H9 (cell line): ENCODE measurements at regions not wholly inside any gene's neighbourhood (a gene's known extent, or its start where the extent isn't known, plus 50 kb on each side); places are given as distances from the start of the nearest gene placed in this dataset.

ENCODE experiments used
- DNase-seq: peaks from one replicate; pipeline ENCODE4 v3.0.0-alpha.2; 2017
- H2AFZ ChIP-seq: one replicate; pipeline ENCODE4 v1.6.1; 2013; ENCODE audit warnings: mild to moderate bottlenecking, low read length, control low read depth, moderate library complexity
- H2AK5ac ChIP-seq: 2 replicates; pipeline ENCODE4 v1.6.1; 2013; ENCODE audit warnings: low read length, control low read depth, mixed read lengths; ENCODE audit not compliant: insufficient read length
- H2BK120ac ChIP-seq: one replicate; pipeline ENCODE4 v1.6.1; 2013; ENCODE audit warnings: low read depth, mild to moderate bottlenecking, low read length, control low read depth, inconsistent platforms; ENCODE audit not compliant: poor library complexity, severe bottlenecking
- H2BK12ac ChIP-seq: 2 replicates; pipeline ENCODE4 v1.6.1; 2013; ENCODE audit warnings: low read length, control low read depth, mixed read lengths, low read depth; ENCODE audit not compliant: insufficient read length
- H2BK15ac ChIP-seq: 2 replicates; pipeline ENCODE4 v1.6.1; 2013; ENCODE audit warnings: low read depth, low read length, control low read depth
- H2BK20ac ChIP-seq: one replicate; pipeline ENCODE4 v1.6.1; 2013; ENCODE audit warnings: low read depth, mild to moderate bottlenecking, low read length, control low read depth, inconsistent platforms; ENCODE audit not compliant: poor library complexity, severe bottlenecking
- H2BK5ac ChIP-seq: 2 replicates; pipeline ENCODE4 v1.6.1; 2013; ENCODE audit warnings: low read length, control low read depth, mixed read lengths; ENCODE audit not compliant: insufficient read length
- H3K14ac ChIP-seq: 2 replicates; pipeline ENCODE4 v1.6.1; 2013; ENCODE audit warnings: low read length, control low read depth; ENCODE audit not compliant: insufficient read depth
- H3K18ac ChIP-seq: 2 replicates; pipeline ENCODE4 v1.6.1; 2013; ENCODE audit warnings: low read depth, mild to moderate bottlenecking, mixed read lengths, low read length, control low read depth; ENCODE audit not compliant: insufficient read length
- H3K23ac ChIP-seq: 2 replicates; pipeline ENCODE4 v1.6.1; 2013; ENCODE audit warnings: low read length, control low read depth, mixed read lengths, low read depth; ENCODE audit not compliant: insufficient read length
- H3K23me2 ChIP-seq: 2 replicates; pipeline ENCODE4 v1.6.1; 2013; ENCODE audit warnings: low read depth, mild to moderate bottlenecking, mixed read lengths, low read length, control low read depth; ENCODE audit not compliant: insufficient read length, poor library complexity, severe bottlenecking
- H3K27ac ChIP-seq: 2 replicates; pipeline ENCODE4 v1.5.1; 2013; ENCODE audit warnings: low read length, control low read depth, mixed read lengths, low read depth; ENCODE audit not compliant: insufficient read length
- H3K27me3 ChIP-seq: 2 replicates; pipeline ENCODE4 v1.6.1; 2013; ENCODE audit warnings: low read length, control low read depth, inconsistent platforms; ENCODE audit not compliant: insufficient read depth
- H3K4ac ChIP-seq: 2 replicates; pipeline ENCODE4 v1.6.1; 2013; ENCODE audit warnings: low read depth, mild to moderate bottlenecking, control low read depth, inconsistent platforms, low read length, moderate library complexity
- H3K4me1 ChIP-seq: 2 replicates; pipeline ENCODE4 v1.6.1; 2013; ENCODE audit warnings: low read length, control low read depth, inconsistent platforms; ENCODE audit not compliant: insufficient read depth
- H3K4me2 ChIP-seq: 2 replicates; pipeline ENCODE4 v1.6.1; 2013; ENCODE audit warnings: low read length, control low read depth, mixed read lengths; ENCODE audit not compliant: insufficient read length, insufficient read depth
- H3K56ac ChIP-seq: 2 replicates; pipeline ENCODE4 v1.6.1; 2013; ENCODE audit warnings: low read depth, mild to moderate bottlenecking, mixed read lengths, low read length, control low read depth; ENCODE audit not compliant: insufficient read length
- H3K79me1 ChIP-seq: 2 replicates; pipeline ENCODE4 v1.6.1; 2013; ENCODE audit warnings: low read depth, mild to moderate bottlenecking, moderate library complexity, low read length, control low read depth, inconsistent platforms; ENCODE audit not compliant: insufficient read depth, poor library complexity, severe bottlenecking
- H3K79me2 ChIP-seq: 2 replicates; pipeline ENCODE4 v1.6.1; 2013; ENCODE audit warnings: low read length, control low read depth, inconsistent platforms; ENCODE audit not compliant: insufficient read depth
- H3K9ac ChIP-seq: 2 replicates; pipeline ENCODE4 v1.6.1; 2013; ENCODE audit warnings: low read length, control low read depth, mixed read lengths; ENCODE audit not compliant: insufficient read length; ENCODE audit errors: extremely low read depth
- H3K9me3 ChIP-seq: one replicate; pipeline ENCODE4 v1.6.1; 2013; ENCODE audit warnings: low read depth, low read length, inconsistent platforms; ENCODE audit not compliant: control insufficient read depth
- H3T11ph ChIP-seq: one replicate; pipeline ENCODE4 v1.6.1; 2013; ENCODE audit warnings: mild to moderate bottlenecking, low read length, control low read depth, inconsistent platforms
- H4K20me1 ChIP-seq: one replicate; pipeline ENCODE4 v1.6.1; 2013; ENCODE audit not compliant: control insufficient read depth, insufficient read length, insufficient read depth
- H4K5ac ChIP-seq: 2 replicates; pipeline ENCODE4 v1.6.1; 2013; ENCODE audit warnings: low read depth, mild to moderate bottlenecking, mixed read lengths, low read length, control low read depth; ENCODE audit not compliant: insufficient read length
- H4K8ac ChIP-seq: replicated peaks from 2 replicates; pipeline ENCODE4 v1.6.1; 2013; ENCODE audit warnings: low read length, control low read depth, mixed read lengths, low read depth; ENCODE audit not compliant: insufficient read length
- H4K91ac ChIP-seq: 2 replicates; pipeline ENCODE4 v1.6.1; 2013; ENCODE audit warnings: low read depth, mild to moderate bottlenecking, moderate library complexity, mixed read lengths, low read length, control low read depth; ENCODE audit not compliant: insufficient read length
- H3K27ac Mint-ChIP-seq, 3 experiments: 2 replicates in 2 of 3; 3 replicates in 1 of 3; pipeline ENCODE4 v1.8.0; 2020 to 2021; ENCODE audit warnings: mixed read lengths in 3 of 3, mild to moderate bottlenecking in 1 of 3, moderate library complexity in 1 of 3
- H3K27me3 Mint-ChIP-seq: 2 replicates; pipeline ENCODE4 v1.8.0; 2021; ENCODE audit warnings: low read depth, mild to moderate bottlenecking, moderate library complexity, mixed read lengths
- H3K36me3 Mint-ChIP-seq, 3 experiments: 2 replicates in 2 of 3; 3 replicates in 1 of 3; pipeline ENCODE4 v1.8.0; 2020 to 2021; ENCODE audit warnings: low read depth in 3 of 3, mixed read lengths in 3 of 3; ENCODE audit not compliant: insufficient read depth in 1 of 3
- H3K4me1 Mint-ChIP-seq, 2 experiments: 2 replicates each; pipeline ENCODE4 v1.8.0; 2020; ENCODE audit warnings: mixed read lengths in 2 of 2
- H3K4me3 Mint-ChIP-seq, 2 experiments: 2 replicates in 1 of 2; 3 replicates in 1 of 2; pipeline ENCODE4 v1.8.0; 2020 to 2021; ENCODE audit warnings: mild to moderate bottlenecking in 2 of 2, mixed read lengths in 2 of 2, moderate library complexity in 1 of 2
- H3K9me3 Mint-ChIP-seq, 2 experiments: 2 replicates in 1 of 2; 3 replicates in 1 of 2; pipeline ENCODE4 v1.8.0; 2020; ENCODE audit warnings: mild to moderate bottlenecking in 2 of 2, mixed read lengths in 2 of 2, moderate library complexity in 1 of 2
- WGBS: extraction: QIAGEN DNeasy Blood & Tissue Kit; methylation state at CpG from one replicate; pipeline ENCODE4 v1.1.7; 2013; ENCODE audit warnings: missing lambda C conversion rate, low lambda C conversion rate, mixed read lengths; ENCODE audit not compliant: insufficient read length; ENCODE audit errors: extremely low coverage; 5-methylcytosine and 5-hydroxymethylcytosine counted together
- TF ChIP-seq, protein P1 (sequence below): fragments of 200-600 bp; sonication (generic); conservative IDR thresholded peaks from 3 replicates; pipeline ENCODE4 v1.8.0; 2021; ENCODE audit warnings: antibody characterized with exemption, mild to moderate bottlenecking

DNA sequence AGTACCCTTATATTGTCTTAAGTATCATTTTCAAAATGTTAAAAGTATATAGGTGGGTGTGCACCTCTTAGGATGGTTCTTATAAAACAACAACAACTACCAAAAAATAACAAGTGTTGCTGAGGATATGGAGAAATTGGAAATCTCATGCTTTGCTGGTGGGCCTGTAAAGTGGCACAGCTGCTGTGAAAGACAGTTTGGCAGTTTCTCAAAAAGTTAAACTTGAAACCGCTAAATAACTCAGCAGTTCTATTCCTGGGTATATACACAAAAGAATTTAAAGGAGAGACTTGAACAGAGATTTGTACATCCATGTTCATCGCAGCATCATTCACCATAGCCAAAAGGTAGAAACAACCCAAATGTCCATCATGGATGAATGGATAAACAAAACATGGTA is 65.5 kb downstream of the HAND2 start:
- no peak overlapping the region for H2BK12ac ChIP-seq
- no peak overlapping the region for H2AFZ ChIP-seq
- Mint-ChIP-seq H3K4me3 (no peak overlapping the region), H3K4me1 (peaks cover 5% of the 10 kb centered on the region in 2 experiments), H3K27me3 (no peaks in the 10 kb centered on the region), H3K9me3 (no peaks in the 10 kb centered on the region), H3K27ac (no peak overlapping the region), H3K36me3 (no peaks in the 10 kb centered on the region)
- no peaks in the 10 kb centered on the region for H3K79me2 ChIP-seq
- no peak overlapping the region for H4K5ac ChIP-seq
- H3T11ph ChIP-seq: no peak overlapping the region
- no peak overlapping the region for H4K8ac ChIP-seq
- no peaks in the 10 kb centered on the region for H3K9me3 ChIP-seq
- WGBS: no CpG with 5 or more reads among the region's 2 CpGs
- H3K4ac ChIP-seq: no peak overlapping the region
- H3K27ac ChIP-seq: no peak overlapping the region
- no peak overlapping the region for H2BK15ac ChIP-seq
- no peak overlapping the region for H2BK120ac ChIP-seq
- no peak overlapping the region for H4K91ac ChIP-seq
- H3K23ac ChIP-seq: no peak overlapping the region
- no peaks in the 10 kb centered on the region for H3K23me2 ChIP-seq
- no peaks in the 10 kb centered on the region for H3K79me1 ChIP-seq
- no peak for DNase-seq
- H3K4me1 ChIP-seq: no peaks in the 10 kb centered on the region
- H3K56ac ChIP-seq: no peak overlapping the region
- H3K27me3 ChIP-seq: no peaks in the 10 kb centered on the region
- H2BK20ac ChIP-seq: no peak overlapping the region
- no peak overlapping the region for H3K18ac ChIP-seq
- no peak overlapping the region for H3K4me2 ChIP-seq
- H3K9ac ChIP-seq: no peak overlapping the region
- H2BK5ac ChIP-seq: no peak overlapping the region
- TF ChIP-seq, protein P1, sequence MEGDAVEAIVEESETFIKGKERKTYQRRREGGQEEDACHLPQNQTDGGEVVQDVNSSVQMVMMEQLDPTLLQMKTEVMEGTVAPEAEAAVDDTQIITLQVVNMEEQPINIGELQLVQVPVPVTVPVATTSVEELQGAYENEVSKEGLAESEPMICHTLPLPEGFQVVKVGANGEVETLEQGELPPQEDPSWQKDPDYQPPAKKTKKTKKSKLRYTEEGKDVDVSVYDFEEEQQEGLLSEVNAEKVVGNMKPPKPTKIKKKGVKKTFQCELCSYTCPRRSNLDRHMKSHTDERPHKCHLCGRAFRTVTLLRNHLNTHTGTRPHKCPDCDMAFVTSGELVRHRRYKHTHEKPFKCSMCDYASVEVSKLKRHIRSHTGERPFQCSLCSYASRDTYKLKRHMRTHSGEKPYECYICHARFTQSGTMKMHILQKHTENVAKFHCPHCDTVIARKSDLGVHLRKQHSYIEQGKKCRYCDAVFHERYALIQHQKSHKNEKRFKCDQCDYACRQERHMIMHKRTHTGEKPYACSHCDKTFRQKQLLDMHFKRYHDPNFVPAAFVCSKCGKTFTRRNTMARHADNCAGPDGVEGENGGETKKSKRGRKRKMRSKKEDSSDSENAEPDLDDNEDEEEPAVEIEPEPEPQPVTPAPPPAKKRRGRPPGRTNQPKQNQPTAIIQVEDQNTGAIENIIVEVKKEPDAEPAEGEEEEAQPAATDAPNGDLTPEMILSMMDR: no peak
- no peak overlapping the region for H2AK5ac ChIP-seq
- no peaks in the 10 kb centered on the region for H4K20me1 ChIP-seq
- no peak overlapping the region for H3K14ac ChIP-seq
